Lung (tissue), 11 donors: ENCODE measurements at regions not wholly inside any gene's neighbourhood (a gene's known extent, or its start where the extent isn't known, plus 50 kb on each side); places are given as distances from the start of the nearest gene placed in this dataset.
A peak's percentile ranks its signal among the peaks of the same experiment; 100 is the strongest.

Experiments used
- ATAC-seq: fragments of 200-7000 bp; cut with Tn5 transposase; one replicate; pipeline ENCODE4 v1.9.1; 2020; ENCODE audit warnings: moderate number of reproducible peaks; ENCODE audit not compliant: insufficient read depth, low FRiP score
- DNase-seq, 3 donors: peaks; one replicate each; pipeline ENCODE4 v3.0.0-alpha.2; 2013 to 2017
- H3K27ac ChIP-seq, 2 donors: one replicate each; pipeline ENCODE4 v1.5.1; 2013; ENCODE audit warnings: mild to moderate bottlenecking in 2 of 2, moderate library complexity in 2 of 2, control low read depth in 1 of 2, inconsistent platforms in 1 of 2, low read depth in 1 of 2, low read length in 1 of 2
- H3K27me3 ChIP-seq, 3 donors: one replicate each; pipeline ENCODE4 v1.5.1; 2013; ENCODE audit warnings: low read length in 2 of 3; ENCODE audit not compliant: control insufficient read depth in 3 of 3, insufficient read depth in 3 of 3
- H3K36me3 ChIP-seq, 4 donors: one replicate each; pipeline ENCODE4 v1.5.1; 2013; ENCODE audit warnings: low read length in 4 of 4, mild to moderate bottlenecking in 1 of 4, moderate library complexity in 1 of 4; ENCODE audit not compliant: control insufficient read depth in 4 of 4, insufficient read depth in 4 of 4
- H3K4me1 ChIP-seq, 5 donors: one replicate each; pipeline ENCODE4 v1.5.1; 2013; ENCODE audit warnings: low read length in 5 of 5, mild to moderate bottlenecking in 2 of 5, moderate library complexity in 1 of 5; ENCODE audit not compliant: control insufficient read depth in 5 of 5, insufficient read depth in 5 of 5
- H3K4me3 ChIP-seq: one replicate; pipeline ENCODE4 v1.5.1; 2013; ENCODE audit warnings: mild to moderate bottlenecking, control low read depth, moderate library complexity
- H3K9ac ChIP-seq, 2 donors: one replicate each; pipeline ENCODE4 v1.5.1; 2013; ENCODE audit warnings: low read length in 2 of 2, control low read depth in 1 of 2; ENCODE audit not compliant: insufficient read depth in 1 of 2
- H3K9me3 ChIP-seq, 4 donors: one replicate each; pipeline ENCODE4 v1.5.1; 2013; ENCODE audit warnings: low read length in 3 of 4, mild to moderate bottlenecking in 1 of 4, moderate library complexity in 1 of 4; ENCODE audit not compliant: control insufficient read depth in 4 of 4, insufficient read depth in 3 of 4
- CTCF ChIP-seq: IDR thresholded peaks from 2 replicates; pipeline ENCODE4 v1.5.1; 2012; ENCODE audit warnings: mild to moderate bottlenecking; ENCODE audit errors: control extremely low read depth, extremely low read depth
- WGBS, 2 donors: extraction: QIAGEN DNeasy Blood & Tissue Kit; methylation state at CpG; one replicate each; pipeline ENCODE4 v1.1.7; 2013; 5-methylcytosine and 5-hydroxymethylcytosine counted together
- donor health status: control.
- donor health status: control.
- donor health status: Bipolar disorder and iron deficiency.
- donor health status: healthy.
- donor health status: DM: yes; HTN: yes; CAD: no.

GRCh38 chr7:81503771-81504170, 266.1 kb downstream of the HGF start:
- H3K4me1 ChIP-seq, result peaks cover 0 to 4% (median 0%) of the 10 kb centered on the region in 5 donors
- no peaks in the 10 kb centered on the region for H3K36me3 ChIP-seq
- TF ChIP-seq CTCF, result no peak
- DNase-seq (no peak), ATAC-seq (no peak)
- H3K27me3 ChIP-seq, result no peaks in the 10 kb centered on the region
- H3K27ac ChIP-seq, result no peak overlapping the region
- H3K4me3 ChIP-seq, result no peak overlapping the region
- H3K9ac ChIP-seq, result no peak overlapping the region
- H3K9me3 ChIP-seq, result no peaks in the 10 kb centered on the region

- no peak overlapping the region for H3K4me3 ChIP-seq
- H3K9me3 ChIP-seq, result no peaks in the 10 kb centered on the region
- H3K9ac ChIP-seq, result no peak overlapping the region
- no peak for TF ChIP-seq CTCF
- H3K27me3 ChIP-seq, result no peaks in the 10 kb centered on the region
- no peak for ATAC-seq
- H3K27ac ChIP-seq, result no peak overlapping the region
- DNase-seq, result no peak
- WGBS, 2 donors, result 68 to 78% methylated on average over 4 of the region's 4 CpGs
- H3K36me3 ChIP-seq, result no peaks in the 10 kb centered on the region
- H3K4me1 ChIP-seq, result peaks cover 0 to 4% (median 0%) of the 10 kb centered on the region in 5 donors
Measured at GRCh38 chr7:81503336-81503735, 266.5 kb downstream of the HGF start.

- no peaks in the 10 kb centered on the region for H3K9me3 ChIP-seq
- H3K4me1 ChIP-seq, result peaks cover 0 to 4% (median 0%) of the 10 kb centered on the region in 5 donors
- H3K36me3 ChIP-seq, result no peaks in the 10 kb centered on the region
- 48 to 50% methylated on average over 2 of the region's 2 CpGs for WGBS, 2 donors
- H3K4me3 ChIP-seq, result no peak overlapping the region
- DNase-seq (peak in 2 of 3 donors; percentile 75 to 78), ATAC-seq (no peak)
- no peaks in the 10 kb centered on the region for H3K27me3 ChIP-seq
- no peak overlapping the region for H3K27ac ChIP-seq
- TF ChIP-seq CTCF, result no peak
- H3K9ac ChIP-seq, result no peak overlapping the region
Measured at GRCh38 chr7:81501220-81501619, 268.6 kb downstream of the HGF start.

GRCh38 chr7:81500631-81501030, 269.2 kb downstream of the HGF start:
- H3K4me3 ChIP-seq, result no peak overlapping the region
- DNase-seq (no peak), ATAC-seq (no peak)
- H3K27me3 ChIP-seq, result no peaks in the 10 kb centered on the region
- H3K9me3 ChIP-seq, result no peaks in the 10 kb centered on the region
- no peak overlapping the region for H3K9ac ChIP-seq
- no peaks in the 10 kb centered on the region for H3K36me3 ChIP-seq
- peaks cover 0 to 4% (median 0%) of the 10 kb centered on the region in 5 donors for H3K4me1 ChIP-seq
- no peak overlapping the region for H3K27ac ChIP-seq
- 60 to 70% methylated on average over 8 of the region's 8 CpGs for WGBS, 2 donors
- no peak for TF ChIP-seq CTCF
